Superior temporal gyrus (tissue), 1 donor: ENCODE measurements at regions not wholly inside any gene's neighbourhood (a gene's known extent, or its start where the extent isn't known, plus 50 kb on each side); places are given as distances from the start of the nearest gene placed in this dataset.

Source experiments
- DNase-seq: peaks from one replicate; pipeline ENCODE4 v3.0.0-alpha.2; 2016; ENCODE audit errors: extremely low spot score

- DNase-seq = no peak
These were observed 178.9 kb downstream of the CCDC71L start for GRCh38 chr7:106482091-106482490.

GRCh38 chr7:106480616-106481031 is 180.3 kb downstream of the CCDC71L start:
- no peak for DNase-seq

DNA sequence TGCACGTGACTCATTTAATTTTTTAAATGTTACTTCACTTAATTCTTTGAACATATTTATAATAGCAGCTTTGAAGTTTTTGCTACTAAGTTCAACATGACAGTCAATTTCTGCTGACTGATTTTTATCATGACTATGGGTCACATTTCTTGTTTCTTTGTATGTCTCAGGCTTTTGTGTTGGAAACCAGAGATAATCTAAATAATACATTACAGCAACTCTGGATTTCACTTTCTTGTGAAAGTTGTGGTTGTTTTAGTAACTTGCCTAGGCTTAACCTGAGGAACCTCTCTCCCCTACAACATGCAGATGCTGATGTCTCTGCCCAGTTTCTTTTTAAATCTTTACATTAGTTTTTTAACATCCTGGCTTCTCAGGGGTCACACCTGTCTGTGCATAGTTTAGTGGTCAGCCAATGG is 180.8 kb downstream of the CCDC71L start:
- no peak for DNase-seq

DNA sequence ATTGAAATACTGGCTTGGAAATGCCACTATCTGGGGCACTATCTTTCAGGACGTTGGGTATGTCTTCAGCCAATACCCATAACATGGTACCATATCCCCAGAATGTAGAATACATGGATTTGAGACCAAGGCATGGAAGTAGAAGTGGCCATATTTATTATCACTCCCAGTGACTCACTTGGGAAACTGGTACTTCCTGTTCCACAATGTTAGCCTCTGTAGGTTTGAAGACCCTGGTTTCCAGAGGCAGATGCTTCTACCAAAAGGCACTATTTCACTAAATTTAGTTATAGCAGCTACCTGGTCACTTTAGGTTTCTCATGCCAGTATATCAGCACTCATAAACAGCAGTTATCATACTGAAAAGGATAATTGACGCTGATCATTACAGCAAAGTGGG is 184.2 kb downstream of the CCDC71L start:
- no peak for DNase-seq

GRCh38 chr7:106472741-106473140 is 188.0 kb upstream of the NAMPT start:
- no peak for DNase-seq

- DNase-seq = no peak
These were observed 187.1 kb upstream of the NAMPT start for GRCh38 chr7:106471686-106472440.

GRCh38 chr7:106471021-106471420 is 186.2 kb upstream of the NAMPT start:
- no peak for DNase-seq

DNA sequence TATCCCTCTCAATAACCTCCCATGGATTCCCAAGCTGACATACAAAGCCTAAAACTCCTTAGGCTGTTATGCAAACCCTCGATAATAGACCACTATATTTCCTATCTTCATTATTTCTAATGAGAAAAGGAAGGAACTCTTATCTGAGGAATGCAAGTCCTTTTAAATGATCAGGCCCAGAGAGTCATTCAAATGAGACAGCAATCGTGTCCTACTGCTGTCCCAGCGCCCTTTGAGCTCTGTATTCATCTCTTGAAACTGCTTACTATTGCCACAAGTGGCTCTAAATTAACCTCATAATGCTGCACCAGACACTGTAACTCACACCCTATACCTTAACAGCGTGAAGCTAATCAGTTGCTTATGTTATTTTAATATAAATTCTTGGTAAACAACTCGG is 182.1 kb upstream of the NAMPT start:
- DNase-seq = no peak

DNA sequence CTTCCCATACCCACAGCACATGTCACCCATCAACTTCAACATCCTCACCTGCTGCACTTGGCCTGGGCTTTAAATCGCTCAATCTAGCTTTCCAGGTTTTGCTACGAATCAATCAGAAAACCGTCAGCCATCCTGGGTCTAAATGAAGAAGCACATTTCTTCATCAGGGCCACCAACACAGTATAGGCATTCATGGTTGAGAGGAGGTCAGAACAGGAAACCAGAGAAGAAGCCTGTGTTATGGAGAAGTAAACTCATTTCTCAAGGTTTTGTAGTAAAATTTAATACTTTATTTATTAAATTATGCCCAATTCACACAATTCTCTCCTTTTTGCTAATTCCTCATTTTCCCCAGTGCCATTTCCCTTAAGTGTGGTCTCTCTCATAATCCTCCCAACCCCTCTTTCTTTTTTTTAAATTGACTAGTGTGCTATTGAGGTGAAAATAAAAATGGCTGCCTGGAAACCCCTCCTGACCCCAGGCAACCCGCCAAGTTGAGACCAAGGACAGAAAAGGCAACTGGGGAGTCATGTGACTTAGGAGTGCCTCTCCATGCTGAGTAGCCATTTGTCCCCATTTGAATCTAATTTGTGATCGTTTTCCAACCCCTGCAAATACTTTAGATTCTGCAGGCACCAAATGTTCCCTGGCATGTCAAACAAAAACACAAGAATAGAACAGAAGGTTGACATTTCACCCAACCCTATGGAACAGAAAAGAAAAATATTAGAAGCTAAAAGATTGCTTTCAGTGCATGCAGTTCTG is 181.1 kb upstream of the NAMPT start:
- no peak for DNase-seq

- no peak for DNase-seq
These were observed 179.9 kb upstream of the NAMPT start for GRCh38 chr7:106464651-106465050.

DNA sequence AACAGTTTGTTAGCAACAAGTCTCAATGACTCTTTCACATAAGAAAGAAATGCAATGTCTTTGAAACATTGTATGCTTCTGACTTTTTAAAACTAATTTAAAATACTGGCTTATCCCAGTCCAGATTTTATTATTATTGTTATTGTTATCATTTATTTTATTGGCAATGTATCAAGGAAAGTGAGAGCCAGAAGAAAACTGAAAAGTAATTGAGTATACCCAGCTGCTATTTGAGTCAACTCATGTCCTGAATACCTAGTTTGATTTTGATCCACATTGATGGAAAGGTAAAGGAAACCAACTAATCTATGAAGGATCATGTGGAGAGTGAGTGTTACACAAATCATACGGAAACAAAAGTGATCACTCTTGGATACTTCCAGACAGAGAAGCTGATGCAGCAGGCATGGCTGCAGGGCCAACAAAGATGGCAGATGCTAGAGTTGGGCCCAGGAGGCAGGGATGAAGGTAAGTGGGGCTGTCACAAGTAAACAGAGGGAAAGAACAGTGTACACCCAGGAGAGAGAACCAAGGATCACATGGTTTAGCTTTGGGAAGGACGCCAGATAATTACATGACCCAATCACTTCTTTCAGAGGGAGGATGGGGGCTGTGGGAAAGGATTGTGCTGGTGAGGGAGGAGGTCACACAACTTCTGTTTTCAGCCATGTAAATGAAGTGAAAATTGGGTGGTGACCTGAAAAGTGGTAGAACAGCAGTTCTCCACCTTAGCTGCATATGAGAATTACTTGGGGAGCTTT is 179.2 kb upstream of the NAMPT start:
- no peak for DNase-seq

- DNase-seq = no peak
These were observed 178.2 kb upstream of the NAMPT start for GRCh38 chr7:106462914-106463482.

GRCh38 chr7:106462365-106462859 is 177.6 kb upstream of the NAMPT start:
- DNase-seq = peak; percentile 85

DNA sequence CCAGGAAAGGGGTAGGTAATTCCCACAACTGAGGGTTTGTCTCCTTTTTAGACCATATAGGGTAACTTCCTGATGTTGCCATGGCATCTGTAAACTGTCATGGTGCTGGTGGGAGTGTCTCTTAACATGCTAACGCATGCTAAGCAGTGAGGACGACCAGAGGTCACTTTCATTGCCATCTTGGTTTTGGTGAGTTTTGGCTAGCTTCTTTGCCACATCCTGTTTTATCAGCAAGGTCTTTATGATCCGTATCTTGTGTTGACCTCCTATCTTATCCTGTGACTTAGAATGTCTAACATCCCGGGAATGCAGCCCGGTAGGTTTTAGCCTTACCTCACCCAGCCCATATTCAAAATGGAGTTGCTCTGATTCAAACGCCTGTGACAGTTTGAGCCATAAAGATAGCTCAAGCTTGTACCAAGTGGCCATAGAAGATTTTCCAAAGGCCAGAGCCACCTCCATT is 176.0 kb upstream of the NAMPT start:
- DNase-seq = no peak

GRCh38 chr7:106459397-106460072 is 174.8 kb upstream of the NAMPT start:
- DNase-seq = no peak

GRCh38 chr7:106457678-106458077 is 172.9 kb upstream of the NAMPT start:
- DNase-seq = no peak

DNA sequence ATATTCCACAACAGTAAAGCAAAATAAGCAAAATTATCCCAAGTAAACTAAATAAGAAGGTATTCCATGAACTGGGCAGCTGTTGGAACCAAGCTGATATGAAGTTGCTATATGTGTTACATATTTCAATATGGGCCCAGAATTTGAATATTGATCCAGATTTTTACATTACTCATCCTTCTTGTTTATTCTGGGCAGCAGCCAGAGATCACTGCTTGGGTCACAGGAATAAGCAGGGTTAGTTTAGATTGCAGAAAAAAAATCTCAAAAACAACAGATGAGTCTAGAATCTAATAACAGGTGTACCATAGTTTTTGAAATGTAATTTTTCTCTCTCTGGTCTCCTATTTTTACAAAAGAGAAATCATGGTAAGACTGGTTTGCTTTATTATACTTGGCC is 171.5 kb upstream of the NAMPT start:
- no peak for DNase-seq

DNA sequence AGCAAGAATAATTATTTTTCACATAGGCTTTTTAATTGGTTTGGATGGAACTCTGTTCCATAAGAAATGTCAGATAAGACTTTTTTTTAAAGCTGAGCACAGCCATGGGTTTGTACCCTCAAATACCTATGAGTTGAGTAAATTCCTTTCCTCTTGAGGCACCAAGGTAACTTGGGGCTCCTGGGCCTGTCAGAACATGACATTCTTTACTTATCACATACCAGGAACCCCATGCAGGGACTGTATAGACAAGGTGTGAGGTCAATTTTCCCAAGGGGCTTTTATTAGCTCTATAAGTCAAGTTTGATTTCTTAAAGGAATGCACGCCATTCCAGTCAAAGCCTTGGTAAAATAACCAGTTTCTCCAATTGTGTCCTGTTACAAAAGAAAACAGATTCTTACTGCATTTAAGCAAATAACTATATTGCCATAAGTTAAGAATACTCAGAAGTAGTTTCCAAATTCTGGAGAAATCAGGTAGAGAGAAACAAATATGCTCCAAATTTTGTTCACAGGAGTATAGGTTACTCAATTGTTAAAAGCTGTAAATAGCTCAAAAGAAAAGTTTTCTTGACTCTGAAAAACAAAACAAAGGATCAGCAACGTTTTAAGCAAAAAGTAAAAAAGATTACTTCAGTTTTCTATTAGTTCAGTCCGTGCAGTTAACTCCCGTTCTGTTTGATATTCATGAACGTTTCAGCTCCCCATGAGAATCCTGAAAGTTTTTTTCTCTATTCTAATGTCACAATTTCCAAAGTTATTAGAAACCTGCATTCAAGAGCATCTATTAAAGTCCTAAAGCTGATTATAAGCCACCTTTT is 167.5 kb upstream of the NAMPT start:
- no peak for DNase-seq

- DNase-seq = no peak
These were observed 166.4 kb upstream of the NAMPT start for GRCh38 chr7:106451171-106451570.

DNA sequence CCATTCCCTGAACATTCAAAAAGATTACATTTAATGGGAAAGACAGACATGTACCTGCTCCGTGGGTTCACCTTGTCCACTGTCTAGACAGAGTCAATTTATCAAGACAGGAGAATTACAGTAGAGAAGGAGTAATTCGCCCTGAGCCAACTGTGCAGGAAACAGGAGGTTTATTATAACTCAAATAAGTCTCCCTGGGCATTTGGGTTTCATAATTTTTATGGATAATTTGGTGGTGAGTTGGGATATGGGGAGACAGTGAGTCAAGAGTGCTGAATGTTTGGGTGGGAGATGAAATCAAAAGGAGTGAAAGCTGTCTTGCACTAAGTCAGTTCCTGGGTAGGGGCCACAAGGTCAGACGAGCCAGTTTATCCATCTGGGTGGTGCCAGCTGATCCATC is 165.9 kb upstream of the NAMPT start:
- DNase-seq = no peak
